Fibroblast of skin of right quadriceps (primary cell): ENCODE measurements at regions not wholly inside any gene's neighbourhood (a gene's known extent, or its start where the extent isn't known, plus 50 kb on each side); places are given as distances from the start of the nearest gene placed in this dataset.
"Not testable (repeated sequence)": the region's sequence is repeated elsewhere in the genome, so short reads cannot be mapped to it uniquely, and the experiment has no call there.

ENCODE experiments used
- DNase-seq: peaks from one replicate; pipeline ENCODE4 v3.0.0-alpha.2; 2013

DNA sequence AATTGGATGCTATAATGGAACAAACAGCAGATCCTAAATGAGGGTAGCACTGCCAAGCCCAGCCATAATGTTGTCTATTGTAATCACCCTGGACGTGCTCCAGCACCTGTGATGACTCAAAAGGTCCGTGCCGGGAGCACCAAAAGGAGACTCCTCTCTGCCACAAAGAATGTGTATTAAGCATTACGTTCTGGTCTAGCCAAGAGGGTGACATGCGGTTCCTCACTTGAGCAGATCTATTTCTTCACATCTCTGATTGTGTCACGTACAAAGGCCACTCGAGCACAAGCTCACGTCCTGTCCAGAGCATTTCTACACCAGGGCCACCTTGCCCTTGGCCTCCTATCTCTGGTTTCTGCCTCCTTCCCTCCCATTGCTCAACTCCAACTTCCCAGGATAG, 219.9 kb upstream of the IRS2 start:
- DNase-seq: peak; percentile 34

DNA sequence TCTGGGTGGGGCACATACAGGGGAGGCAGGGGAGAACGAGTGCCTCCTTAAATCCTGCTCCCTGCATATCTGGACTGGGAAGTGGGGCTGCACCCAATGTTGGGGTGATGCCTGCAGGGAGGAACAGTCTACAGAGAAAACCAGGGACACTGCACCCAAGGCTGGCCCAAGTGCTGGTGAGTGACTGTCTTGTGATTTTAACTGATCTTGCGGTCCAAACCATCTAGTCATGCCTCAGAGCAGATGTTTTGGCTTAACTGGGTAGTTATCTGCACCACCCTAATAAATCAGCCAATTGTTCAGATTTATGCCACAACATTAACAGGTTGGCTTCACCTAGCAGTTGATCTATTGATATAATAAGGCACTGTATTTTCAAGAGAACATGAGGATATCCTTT, 219.2 kb upstream of the IRS2 start:
- DNase-seq: no peak

GRCh38 chr13:110004814-110005213, 218.4 kb upstream of the IRS2 start:
- no peak for DNase-seq

DNA sequence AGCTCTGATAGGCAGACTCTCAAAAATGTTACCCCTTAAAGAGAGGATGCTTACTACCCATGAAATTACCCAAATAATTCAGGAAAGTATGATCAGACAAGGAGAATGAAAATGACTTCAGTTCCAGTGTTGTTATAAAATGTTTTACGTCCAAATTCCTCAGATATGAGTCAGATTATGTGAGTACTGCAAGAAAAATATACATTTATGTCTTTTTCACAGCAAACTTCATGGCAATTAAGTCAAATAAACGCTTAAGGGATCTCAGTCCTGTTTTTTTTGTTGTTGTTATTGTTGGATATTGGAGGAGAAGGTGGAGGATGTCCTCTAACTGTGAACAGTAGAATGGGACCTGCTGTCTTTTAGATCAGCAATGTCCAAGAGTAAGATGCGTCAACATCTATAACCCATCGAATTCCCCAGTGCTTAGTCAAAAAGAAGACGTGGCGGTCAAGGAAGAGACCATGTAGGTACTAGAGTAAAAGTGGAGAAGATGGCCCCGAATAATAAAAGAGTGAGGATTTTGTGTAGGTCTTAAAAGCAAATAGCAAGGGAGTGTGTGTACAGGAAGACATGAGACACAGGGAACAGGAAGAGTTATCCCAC, 215.4 kb upstream of the IRS2 start:
- DNase-seq: peak; percentile 80

DNA sequence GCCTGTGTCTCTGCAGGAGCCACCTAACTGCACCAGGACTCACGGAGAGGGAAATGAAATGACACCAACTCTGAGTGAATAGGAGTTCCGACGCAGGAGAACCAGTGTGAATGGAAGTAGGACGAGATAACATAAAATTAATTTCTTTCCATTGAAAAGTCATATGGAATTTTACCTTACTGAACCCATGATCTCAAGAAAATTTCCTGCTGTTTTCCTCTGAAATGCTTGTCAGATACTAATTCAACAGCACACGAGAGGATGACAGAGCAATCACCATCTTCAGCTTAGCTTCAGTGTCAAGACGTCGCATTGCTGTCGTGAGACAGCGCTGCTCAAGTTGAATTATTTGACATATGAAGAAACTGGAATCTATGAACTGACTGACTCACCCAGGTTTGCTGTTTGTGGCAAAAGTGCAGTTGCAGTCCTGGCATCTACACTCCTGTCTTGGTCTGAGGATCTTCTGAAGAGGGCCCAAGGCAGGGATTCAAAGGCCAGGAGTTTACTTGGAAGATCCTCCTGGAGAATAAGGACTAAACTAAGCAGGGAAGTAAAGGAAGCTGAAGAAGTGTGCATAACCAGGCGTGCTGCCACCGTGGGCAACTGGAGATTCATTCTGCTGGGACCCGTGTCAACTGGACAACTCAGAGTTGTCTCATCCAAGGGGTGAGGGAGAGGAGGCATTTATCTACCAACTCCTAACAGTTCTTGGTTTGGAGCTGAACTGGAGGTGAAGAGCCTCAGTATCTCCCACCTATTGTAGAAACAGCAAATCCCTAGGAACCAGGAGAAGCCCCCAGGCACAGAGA, 214.4 kb upstream of the IRS2 start:
- no peak for DNase-seq

DNA sequence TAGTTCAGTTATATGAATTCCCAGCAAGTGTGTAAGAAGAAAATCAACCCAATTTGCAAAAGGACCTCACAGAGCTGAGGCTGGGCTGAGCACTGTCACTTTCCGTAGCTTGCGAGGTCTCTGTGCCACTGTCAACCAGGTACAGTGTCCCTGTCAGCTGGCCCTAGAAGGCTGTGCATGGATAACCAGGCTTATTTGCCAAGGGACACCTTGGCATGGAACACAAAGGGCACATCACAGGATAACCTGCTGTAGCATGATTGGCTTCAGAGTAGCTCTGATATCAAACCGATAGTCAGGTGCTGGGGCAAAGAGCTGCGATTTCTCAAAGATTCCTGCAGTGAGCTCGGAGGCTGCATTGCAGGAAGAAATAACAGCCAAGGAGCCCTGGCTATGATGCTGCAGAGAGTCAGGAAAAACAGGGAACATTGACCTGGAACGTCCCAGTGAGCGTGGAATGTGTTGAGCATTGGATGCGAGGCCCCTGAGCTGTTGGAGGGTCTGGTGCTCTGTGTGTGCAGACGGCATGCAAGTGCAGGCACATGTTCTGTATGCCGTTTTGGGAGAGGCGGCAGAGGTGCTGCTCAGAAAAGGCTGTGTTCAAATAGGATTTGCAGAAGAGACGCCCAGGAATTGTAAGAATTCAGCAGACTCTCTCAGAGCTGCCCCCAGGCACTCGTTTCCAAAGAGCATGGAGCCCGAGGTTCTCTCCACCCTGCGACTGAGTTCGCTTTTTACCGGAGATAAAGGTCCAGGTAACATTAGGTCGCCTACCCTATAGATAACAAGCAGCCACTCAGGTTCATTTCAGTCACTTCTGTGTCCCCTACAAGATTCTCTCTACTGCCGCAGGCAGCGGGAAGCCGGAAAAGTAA, 213.5 kb upstream of the IRS2 start:
- DNase-seq: no peak

- peak; percentile 78 for DNase-seq
Measured at GRCh38 chr13:109998684-109999533, 212.5 kb upstream of the IRS2 start.

DNA sequence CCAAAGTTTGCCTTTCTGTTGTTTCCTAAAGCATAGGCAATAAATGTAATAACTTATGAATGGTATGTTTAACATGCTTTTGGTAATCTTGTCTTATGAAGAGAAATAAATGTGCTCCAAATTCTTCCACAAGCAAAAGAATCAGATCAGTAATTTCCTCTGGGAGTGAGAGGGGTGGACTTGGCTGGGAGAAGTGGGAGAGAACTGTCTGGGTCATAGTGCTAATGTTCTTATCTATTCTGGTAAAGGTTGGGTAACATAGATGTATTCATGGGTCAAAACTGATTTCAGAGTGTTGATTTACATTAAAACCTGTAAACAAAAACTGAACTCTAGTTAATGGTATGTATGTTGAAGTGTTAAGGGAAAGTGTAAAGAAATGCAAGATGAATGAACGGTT, 211.7 kb upstream of the IRS2 start:
- no peak for DNase-seq

GRCh38 chr13:109997056-109997595, 210.7 kb upstream of the IRS2 start:
- not testable (repeated sequence) for DNase-seq

GRCh38 chr13:109996404-109996960, 210.1 kb upstream of the IRS2 start:
- DNase-seq: no peak

DNA sequence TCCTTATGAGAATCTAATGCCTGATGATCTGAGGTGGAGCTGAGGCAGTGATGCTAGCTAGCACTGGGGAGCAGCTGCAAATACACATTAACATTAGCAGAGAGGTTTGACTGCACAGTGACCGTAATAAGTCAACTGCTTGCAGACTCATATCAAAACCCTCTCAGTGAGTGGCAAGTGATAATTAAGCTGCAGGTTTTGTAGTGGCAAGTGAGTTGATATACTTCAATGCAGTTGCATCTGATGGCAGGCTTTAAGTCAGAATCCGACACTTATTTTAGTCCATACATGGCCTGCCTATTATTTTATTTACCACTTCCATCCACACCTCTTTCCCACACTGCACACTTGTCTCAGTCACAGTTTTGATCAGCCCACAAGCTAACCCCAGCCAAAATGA, 209.2 kb upstream of the IRS2 start:
- DNase-seq: no peak

- DNase-seq: no peak
Measured at GRCh38 chr13:109990296-109990695, 203.9 kb upstream of the IRS2 start.

GRCh38 chr13:109989686-109990085, 203.3 kb upstream of the IRS2 start:
- peak; percentile 54 for DNase-seq

- peak; percentile 78 for DNase-seq
Measured at GRCh38 chr13:109989155-109989554, 202.8 kb upstream of the IRS2 start.

- DNase-seq: no peak
Measured at GRCh38 chr13:109986851-109987250, 200.5 kb upstream of the IRS2 start.

DNA sequence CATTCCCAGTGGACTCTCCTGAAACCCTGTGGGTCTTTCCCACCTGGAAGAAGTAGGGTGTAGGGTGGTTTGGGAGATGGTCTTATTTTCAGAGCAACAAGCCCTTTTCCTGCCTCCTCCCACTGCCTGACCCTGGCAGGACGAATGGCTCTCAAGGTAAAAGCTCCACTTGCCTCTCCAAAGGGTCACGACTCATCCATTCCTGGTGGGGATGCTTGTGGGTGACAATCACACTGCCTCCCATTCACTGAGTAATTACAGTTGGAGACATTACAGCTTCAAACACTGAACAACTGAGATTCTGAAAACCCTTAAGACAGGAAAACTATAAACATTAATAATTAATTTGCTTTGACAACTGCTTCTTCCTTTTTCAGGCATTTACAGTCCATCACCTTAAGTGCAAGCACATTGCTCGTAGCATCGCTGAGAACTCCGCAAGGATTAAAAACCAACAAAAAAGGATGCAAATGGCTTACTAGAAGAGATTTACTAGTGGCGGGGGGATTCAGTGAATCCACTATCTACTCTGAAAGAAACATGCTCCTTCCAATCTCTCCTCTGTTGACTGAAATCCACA, 199.6 kb upstream of the IRS2 start:
- peak; percentile 44 for DNase-seq

DNA sequence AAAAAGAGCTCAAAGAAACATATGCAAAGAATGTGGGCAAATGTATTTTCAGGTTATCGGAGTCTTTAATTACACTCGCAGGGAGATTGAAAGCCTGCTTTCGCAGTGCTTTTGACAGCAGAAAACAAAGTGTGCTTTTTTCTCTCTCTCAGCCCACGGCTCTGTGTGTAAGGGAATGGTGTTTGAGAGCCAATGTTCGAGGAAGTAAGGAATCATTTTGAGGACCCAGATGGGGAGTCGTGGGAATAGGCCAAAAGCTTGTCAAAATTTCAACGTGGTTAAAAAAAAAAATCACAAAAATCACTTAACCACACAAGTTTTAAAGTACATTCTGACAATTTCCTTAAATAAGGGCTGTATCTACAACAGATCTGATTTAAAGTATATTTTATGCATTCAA, 197.1 kb upstream of the IRS2 start:
- no peak for DNase-seq

- DNase-seq: no peak
Measured at GRCh38 chr13:109981000-109981399, 194.6 kb upstream of the IRS2 start.

DNA sequence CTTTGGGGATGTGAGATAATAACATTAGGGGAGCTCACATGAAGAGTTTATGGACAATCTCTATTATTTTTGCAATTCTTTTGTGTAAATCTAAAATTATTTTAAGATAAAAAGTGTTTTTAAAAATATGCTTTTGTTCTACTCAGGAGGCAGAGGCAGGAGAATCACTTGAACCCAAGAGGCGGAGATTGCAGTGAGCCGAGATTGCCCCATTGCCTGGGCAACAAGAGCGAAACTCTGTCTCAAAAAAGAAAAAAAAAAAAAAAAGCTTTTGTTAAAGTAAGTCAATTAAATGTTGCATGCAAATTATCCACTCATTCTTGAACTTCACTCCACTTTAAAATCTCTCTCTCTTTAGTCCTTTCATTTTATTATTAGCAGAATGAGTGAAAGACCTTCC, 193.3 kb upstream of the IRS2 start:
- DNase-seq: not testable (repeated sequence)

DNA sequence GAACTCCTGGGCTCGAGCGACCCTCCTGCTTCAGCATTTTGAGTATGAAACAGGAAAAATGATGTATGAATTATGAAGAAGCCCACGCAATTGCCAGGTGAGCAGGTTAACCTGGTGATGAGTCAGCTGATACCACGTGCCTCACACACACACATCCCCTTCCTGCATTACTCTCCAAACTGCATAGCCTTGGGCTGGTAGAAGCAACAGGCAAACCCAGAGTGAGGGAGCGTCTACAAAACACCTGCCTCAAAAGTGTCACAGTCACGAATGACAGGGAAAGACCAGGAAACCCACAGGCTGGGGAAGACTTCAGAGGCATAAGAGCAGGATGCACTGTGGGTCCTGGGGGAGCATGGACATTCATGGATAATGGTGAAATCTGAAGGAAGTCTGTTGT, 192.8 kb upstream of the IRS2 start:
- DNase-seq: no peak

DNA sequence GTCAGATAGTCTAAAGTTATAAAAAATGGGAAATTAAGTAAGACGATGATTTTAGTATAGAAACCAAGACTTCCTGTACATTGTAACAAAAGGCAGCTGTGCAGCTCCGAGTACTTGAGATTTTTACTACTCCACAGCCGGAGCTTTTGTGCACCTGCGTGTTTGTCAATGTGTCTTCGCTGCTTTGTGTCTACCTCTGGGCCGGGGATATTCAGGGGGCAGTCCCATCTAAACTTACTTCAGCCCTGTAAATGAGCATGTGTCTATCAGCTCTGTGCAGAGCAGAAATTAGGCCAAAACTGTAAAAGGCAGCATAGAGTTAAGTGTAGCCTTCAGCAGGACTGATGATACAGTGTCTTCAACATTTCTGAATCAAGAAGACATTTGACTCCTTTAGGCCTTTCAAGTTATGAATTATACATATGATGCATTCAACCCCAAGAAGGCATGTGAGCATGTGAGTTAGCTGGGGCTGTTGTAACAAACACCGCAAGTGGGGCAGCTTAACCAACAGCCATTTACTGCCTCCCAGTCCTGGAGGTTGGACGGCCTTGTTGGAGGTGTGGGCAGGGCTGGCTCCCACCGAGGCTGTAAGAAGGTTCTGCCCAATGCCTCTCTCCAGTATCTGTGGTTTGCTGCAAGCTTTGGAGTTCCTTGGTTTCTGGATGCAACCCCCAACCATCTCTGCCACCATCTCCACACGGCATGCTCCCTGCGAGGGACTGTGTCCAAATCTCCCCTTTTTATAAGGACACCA, 191.0 kb upstream of the IRS2 start:
- DNase-seq: no peak
